HCT116 (cell line): ENCODE measurements at regions not wholly inside any gene's neighbourhood (a gene's known extent, or its start where the extent isn't known, plus 50 kb on each side); places are given as distances from the start of the nearest gene placed in this dataset.

ENCODE experiments used
- ATAC-seq: fragments of 200-7000 bp; cut with Tn5 transposase; 2 replicates; pipeline ENCODE4 v1.9.1; 2020; ENCODE audit warnings: mild to moderate bottlenecking, moderate library complexity
- BruUV-seq: library from RNA; stranded (reverse); fragments of 400-500 nt; replicated peaks from 2 replicates; lab custom pipeline; 2021; lab: Mats Ljungman, UMichigan
- CTCF ChIA-PET: fragments of 300-600 bp; sonication (Branson Sonifier 250); formaldehyde crosslinking; loops from one replicate; lab custom pipeline; 2021; ENCODE audit warnings: antibody characterized with exemption; lab: Charles Lee
- POLR2A ChIA-PET: fragments of 300-600, 350-600 bp; sonication (Branson Sonifier 250); formaldehyde crosslinking; loops from one replicate; lab custom pipeline; 2021; ENCODE audit warnings: antibody characterized with exemption; lab: Charles Lee
- RAD21 ChIA-PET, 2 experiments: fragments of 300-600 bp; sonication (Branson Sonifier 250); formaldehyde crosslinking; loops; one replicate each; lab custom pipeline; 2023; ENCODE audit warnings: low total read pairs in 2 of 2; ENCODE audit not compliant: uncharacterized antibody in 2 of 2, unreplicated experiment in 2 of 2, low non-redundant PET in 1 of 2; lab: Charles Lee
- DNase-seq: peaks from one replicate; pipeline ENCODE4 v3.0.0-alpha.2; 2010; ENCODE audit warnings: low read depth, low spot score
- H2AFZ ChIP-seq: fragments of 200-600 bp; shearing (Covaris generic), sonication (generic); 2 replicates; pipeline ENCODE4 v1.6.1; 2017; ENCODE audit warnings: low read depth, mixed run types, mixed read lengths, antibody characterized with exemption, low read length; ENCODE audit not compliant: poor library complexity, severe bottlenecking
- H3K27ac ChIP-seq: 2 replicates; pipeline ENCODE4 v1.5.1; 2012; ENCODE audit warnings: low read depth, low read length
- H3K27me3 ChIP-seq: fragments of 200-600 bp; sonication (generic); 2 replicates; pipeline ENCODE4 v1.6.1; 2016; ENCODE audit warnings: mixed run types, low read length, mixed read lengths; ENCODE audit not compliant: insufficient read depth
- H3K36me3 ChIP-seq, 2 experiments: fragments of 200-500 bp in 1 of 2; fragments of 200-600 bp in 1 of 2; sonication (Bioruptor generic) in 1 of 2; sonication (generic) in 1 of 2; 2 replicates each; pipeline versions ENCODE4 v1.5.1 to v1.6.1; 2014 to 2016; ENCODE audit warnings: low read length in 2 of 2, inconsistent platforms in 1 of 2, mixed read lengths in 1 of 2, mixed run types in 1 of 2; ENCODE audit not compliant: insufficient read depth in 2 of 2, control insufficient read depth in 1 of 2
- H3K4me1 ChIP-seq, 2 experiments: fragments of 200-600 bp in 1 of 2; sonication (generic) in 1 of 2; 2 replicates each; pipeline versions ENCODE4 v1.5.1 to v1.6.1; 2012 to 2017; ENCODE audit warnings: low read length in 2 of 2, inconsistent platforms in 1 of 2, mild to moderate bottlenecking in 1 of 2, mixed read lengths in 1 of 2, mixed run types in 1 of 2, moderate library complexity in 1 of 2; ENCODE audit not compliant: insufficient read depth in 2 of 2, control insufficient read depth in 1 of 2
- H3K4me2 ChIP-seq: fragments of 200-600 bp; sonication (generic); 2 replicates; pipeline ENCODE4 v1.6.1; 2017; ENCODE audit warnings: mixed run types, low read length, mixed read lengths
- H3K4me3 ChIP-seq, 2 experiments: fragments of 200-600 bp in 1 of 2; sonication (generic) in 1 of 2; replicated peaks in 1 of 2; 2 replicates each; pipeline ENCODE4 v1.5.1; 2011 to 2016; ENCODE audit warnings: low read length in 2 of 2, control low read depth in 1 of 2, low read depth in 1 of 2, mild to moderate bottlenecking in 1 of 2, mixed read lengths in 1 of 2, mixed run types in 1 of 2
- H3K79me2 ChIP-seq: fragments of 200-600 bp; sonication (generic); 2 replicates; pipeline ENCODE4 v1.6.1; 2017; ENCODE audit warnings: mild to moderate bottlenecking, mixed run types, low read length, moderate library complexity, mixed read lengths; ENCODE audit not compliant: insufficient read depth
- H3K9ac ChIP-seq: fragments of 200-600 bp; sonication (generic); 2 replicates; pipeline ENCODE4 v1.6.1; 2016; ENCODE audit warnings: low read length, mixed read lengths
- H3K9me2 ChIP-seq: fragments of 200-600 bp; sonication (generic), shearing (Covaris generic); 2 replicates; pipeline ENCODE4 v1.6.1; 2017; ENCODE audit warnings: mixed run types, mild to moderate bottlenecking, moderate library complexity; ENCODE audit not compliant: insufficient read depth
- H3K9me3 ChIP-seq, 2 experiments: fragments of 200-500 bp in 1 of 2; fragments of 200-600 bp in 1 of 2; sonication (Bioruptor generic) in 1 of 2; sonication (generic) in 1 of 2; 2 replicates each; pipeline ENCODE4 v1.6.1; 2014 to 2017; ENCODE audit warnings: low read length in 2 of 2, mixed read lengths in 2 of 2, inconsistent platforms in 1 of 2, low read depth in 1 of 2, mild to moderate bottlenecking in 1 of 2, mixed run types in 1 of 2, moderate library complexity in 1 of 2; ENCODE audit not compliant: control insufficient read depth in 1 of 2, insufficient read depth in 1 of 2
- H4K20me1 ChIP-seq: fragments of 200-600 bp; sonication (generic), shearing (Covaris generic); 2 replicates; pipeline ENCODE4 v1.6.1; 2017; ENCODE audit warnings: mixed run types, mild to moderate bottlenecking, moderate library complexity; ENCODE audit not compliant: insufficient read depth
- CBX3 ChIP-seq: IDR thresholded peaks from 2 replicates; pipeline ENCODE4 v1.6.1; 2012; ENCODE audit warnings: low read depth
- CEBPB ChIP-seq: IDR thresholded peaks from 2 replicates; pipeline ENCODE4 v1.6.1; 2012; ENCODE audit warnings: low read depth
- EGR1 ChIP-seq: IDR thresholded peaks from 2 replicates; pipeline ENCODE4 v1.6.1; 2012; ENCODE audit warnings: low read depth
- ELF1 ChIP-seq: IDR thresholded peaks from 2 replicates; pipeline ENCODE4 v1.6.1; 2012; ENCODE audit warnings: low read depth, borderline replicate concordance
- EZH2 ChIP-seq: fragments of 200-600 bp; sonication (generic); IDR thresholded peaks from 2 replicates; pipeline ENCODE4 v1.6.1; 2017; ENCODE audit warnings: antibody characterized with exemption, mixed run types
- FOSL1 ChIP-seq: IDR thresholded peaks from 2 replicates; pipeline ENCODE4 v1.6.1; 2012; ENCODE audit warnings: low read depth
- JUND ChIP-seq: IDR thresholded peaks from 2 replicates; pipeline ENCODE4 v1.6.1; 2012
- POLR2A ChIP-seq: IDR thresholded peaks from 2 replicates; pipeline ENCODE4 v1.7.0; 2011; ENCODE audit warnings: borderline replicate concordance; ENCODE audit not compliant: insufficient read depth, insufficient read length; ENCODE audit errors: extremely low read depth
- POLR2AphosphoS5 ChIP-seq: IDR thresholded peaks from 2 replicates; pipeline ENCODE4 v1.6.1; 2011; ENCODE audit warnings: mild to moderate bottlenecking, low read depth, low read length, moderate library complexity
- RAD21 ChIP-seq: IDR thresholded peaks from 2 replicates; pipeline ENCODE4 v1.6.1; 2012; ENCODE audit warnings: low read depth, mild to moderate bottlenecking
- REST ChIP-seq: IDR thresholded peaks from 2 replicates; pipeline ENCODE4 v1.6.1; 2012; ENCODE audit warnings: low read depth
- SP1 ChIP-seq: IDR thresholded peaks from 2 replicates; pipeline ENCODE4 v1.6.1; 2012; ENCODE audit warnings: low read depth
- SRF ChIP-seq: IDR thresholded peaks from 2 replicates; pipeline ENCODE4 v1.6.1; 2012; ENCODE audit warnings: low read depth
- TCF7L2 ChIP-seq: IDR thresholded peaks from 2 replicates; pipeline ENCODE4 v1.7.0; 2011; ENCODE audit warnings: borderline replicate concordance, inconsistent platforms; ENCODE audit not compliant: insufficient read depth, insufficient read length; ENCODE audit errors: extremely low read depth
- ZBTB33 ChIP-seq: IDR thresholded peaks from 2 replicates; pipeline ENCODE4 v1.6.1; 2011; ENCODE audit warnings: mild to moderate bottlenecking, low read length, moderate library complexity; ENCODE audit not compliant: insufficient replicate concordance; ENCODE audit errors: extremely low read depth
- ZFX ChIP-seq: fragments of 450-650 bp; IDR thresholded peaks from 2 replicates; pipeline ENCODE4 v1.6.1; 2017
- ZNF274 ChIP-seq: fragments of 200-500 bp; sonication (Bioruptor generic); IDR thresholded peaks from 2 replicates; pipeline ENCODE4 v1.6.1; 2014; ENCODE audit warnings: mild to moderate bottlenecking, low read depth, low read length, inconsistent platforms
- intact Hi-C: fragments of 100-400 bp; cut with micrococcal nuclease; formaldehyde crosslinking; loops from 2 replicates; pipeline ENCODE4 v1.10.0; 2022
- TF ChIP-seq, protein P1 (sequence below): IDR thresholded peaks from 2 replicates; pipeline ENCODE4 v1.6.1; 2012
- TF ChIP-seq, protein P2 (sequence below): IDR thresholded peaks from 2 replicates; pipeline ENCODE4 v1.6.1; 2012

- no peak for TF ChIP-seq ZBTB33
- no peak for TF ChIP-seq ZNF274
- no peak for TF ChIP-seq EGR1
- TF ChIP-seq POLR2AphosphoS5 = no peak
- no peak for TF ChIP-seq ELF1
- no peak for TF ChIP-seq REST
- TF ChIP-seq RAD21 = no peak
- TF ChIP-seq CBX3 = no peak
- no peak for TF ChIP-seq CEBPB
- TF ChIP-seq TCF7L2 = no peak
- TF ChIP-seq ZFX = no peak
- TF ChIP-seq, protein P1, sequence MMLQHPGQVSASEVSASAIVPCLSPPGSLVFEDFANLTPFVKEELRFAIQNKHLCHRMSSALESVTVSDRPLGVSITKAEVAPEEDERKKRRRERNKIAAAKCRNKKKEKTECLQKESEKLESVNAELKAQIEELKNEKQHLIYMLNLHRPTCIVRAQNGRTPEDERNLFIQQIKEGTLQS = no peak
- TF ChIP-seq JUND = no peak
- TF ChIP-seq, protein P2, sequence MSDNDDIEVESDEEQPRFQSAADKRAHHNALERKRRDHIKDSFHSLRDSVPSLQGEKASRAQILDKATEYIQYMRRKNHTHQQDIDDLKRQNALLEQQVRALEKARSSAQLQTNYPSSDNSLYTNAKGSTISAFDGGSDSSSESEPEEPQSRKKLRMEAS = no peak
- TF ChIP-seq FOSL1 = no peak
- no peak for TF ChIP-seq SRF
- no peak for TF ChIP-seq EZH2
- no peak for TF ChIP-seq POLR2A
- TF ChIP-seq SP1 = no peak
- intact Hi-C loops = no loop called here
- H3K27me3 ChIP-seq = no peaks in the 10 kb centered on the region
- no peaks in the 10 kb centered on the region for H3K79me2 ChIP-seq
- CTCF ChIA-PET = no interaction called here
- no peaks in the 10 kb centered on the region for H3K9me2 ChIP-seq
- H3K4me3 ChIP-seq = no peak overlapping the region
- DNase-seq (no peak), ATAC-seq (no peak)
- H3K27ac ChIP-seq = no peak overlapping the region
- no peaks in the 10 kb centered on the region for H3K4me1 ChIP-seq
- H2AFZ ChIP-seq = no peak overlapping the region
- no peaks in the 10 kb centered on the region for H3K9me3 ChIP-seq
- no peak overlapping the region for H3K9ac ChIP-seq
- RAD21 ChIA-PET = no interaction called here
- BruUV-seq = no TSS peak
- no peaks in the 10 kb centered on the region for H3K36me3 ChIP-seq
- H4K20me1 ChIP-seq = no peaks in the 10 kb centered on the region
- no peak overlapping the region for H3K4me2 ChIP-seq
- POLR2A ChIA-PET = no interaction called here
Observed at GRCh38 chr1:232114985-232115384, 488.4 kb downstream of the DISC1 start.
